Uterus (tissue), 3 donors: ENCODE measurements at regions not wholly inside any gene's neighbourhood (a gene's known extent, or its start where the extent isn't known, plus 50 kb on each side); places are given as distances from the start of the nearest gene placed in this dataset.
A peak's percentile ranks its signal among the peaks of the same experiment; 100 is the strongest.
"Not testable (repeated sequence)": the region's sequence is repeated elsewhere in the genome, so short reads cannot be mapped to it uniquely, and the experiment has no call there.

ENCODE experiments used
- DNase-seq, 2 donors: peaks; one replicate each; pipeline ENCODE4 v3.0.0-alpha.2; 2019 to 2020
- H3K27ac ChIP-seq, 2 donors: fragments of 200-600 bp; sonication (generic); 1 replicate in 1 of 2; 2 replicates in 1 of 2; pipeline ENCODE4 v1.5.1; 2016 to 2018
- H3K27me3 ChIP-seq, 2 donors: fragments of 200-600 bp; sonication (generic); one replicate each; pipeline ENCODE4 v1.5.1; 2018 to 2019; ENCODE audit warnings: control low read depth in 1 of 2
- H3K36me3 ChIP-seq, 2 donors: fragments of 200-600 bp; sonication (generic); one replicate each; pipeline ENCODE4 v1.5.1; 2019; ENCODE audit warnings: control low read depth in 1 of 2
- H3K4me1 ChIP-seq, 2 donors: fragments of 200-600 bp; sonication (generic); one replicate each; pipeline ENCODE4 v1.5.1; 2018 to 2019; ENCODE audit warnings: control low read depth in 1 of 2
- H3K4me3 ChIP-seq, 2 donors: fragments of 200-600 bp; sonication (generic); 1 replicate in 1 of 2; 2 replicates in 1 of 2; pipeline ENCODE4 v1.5.1; 2018 to 2019; ENCODE audit warnings: mild to moderate bottlenecking in 1 of 2
- H3K9me3 ChIP-seq, 2 donors: fragments of 200-600 bp; sonication (generic); one replicate each; pipeline ENCODE4 v1.5.1; 2019; ENCODE audit warnings: control low read depth in 1 of 2
- POLR2A ChIP-seq, 2 donors: fragments of 450-650 bp; IDR thresholded peaks; one replicate each; pipeline ENCODE4 v1.6.1; 2016; ENCODE audit warnings: antibody characterized with exemption in 2 of 2, mild to moderate bottlenecking in 1 of 2, moderate library complexity in 1 of 2
- intact Hi-C: fragments of 100-400 bp; cut with DNase I; formaldehyde crosslinking; loops from one replicate; pipeline ENCODE4 v1.15.1; 2023; ENCODE audit warnings: low total_unique reads
- TF ChIP-seq, protein P1 (sequence below), 4 experiments: fragments of 200-600 bp in 2 of 4; fragments of 450-650 bp in 2 of 4; sonication (generic) in 2 of 4; IDR thresholded peaks; one replicate each; pipeline ENCODE4 v1.5.1; 2016 to 2019; ENCODE audit warnings: antibody characterized with exemption in 4 of 4, mild to moderate bottlenecking in 2 of 4, moderate library complexity in 1 of 4
- donor health status: DM: yes; HTN: yes; CAD: no.

DNA sequence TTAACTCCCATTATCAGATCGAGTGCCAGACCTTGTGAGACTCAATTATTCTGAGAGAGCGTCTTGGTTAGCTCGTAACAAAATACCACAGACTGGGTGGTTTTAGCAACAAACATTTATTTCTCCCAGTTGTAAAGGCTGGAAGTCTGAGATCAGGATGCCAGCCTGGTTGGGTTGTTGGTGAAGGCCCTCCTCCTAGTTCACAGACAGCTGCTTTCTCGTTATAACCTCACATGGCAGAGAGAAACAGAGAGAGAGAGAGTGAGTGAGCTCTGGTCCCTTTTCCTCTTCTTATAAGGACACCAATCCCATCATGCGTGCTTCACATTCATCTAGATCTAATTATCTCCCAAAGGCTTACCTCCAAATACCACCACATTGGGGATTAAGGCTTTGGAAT lies 114.2 kb upstream of the SLC24A2 start:
- no peaks in the 10 kb centered on the region for H3K4me1 ChIP-seq
- H3K27ac ChIP-seq, result no peak overlapping the region
- TF ChIP-seq, protein P1, sequence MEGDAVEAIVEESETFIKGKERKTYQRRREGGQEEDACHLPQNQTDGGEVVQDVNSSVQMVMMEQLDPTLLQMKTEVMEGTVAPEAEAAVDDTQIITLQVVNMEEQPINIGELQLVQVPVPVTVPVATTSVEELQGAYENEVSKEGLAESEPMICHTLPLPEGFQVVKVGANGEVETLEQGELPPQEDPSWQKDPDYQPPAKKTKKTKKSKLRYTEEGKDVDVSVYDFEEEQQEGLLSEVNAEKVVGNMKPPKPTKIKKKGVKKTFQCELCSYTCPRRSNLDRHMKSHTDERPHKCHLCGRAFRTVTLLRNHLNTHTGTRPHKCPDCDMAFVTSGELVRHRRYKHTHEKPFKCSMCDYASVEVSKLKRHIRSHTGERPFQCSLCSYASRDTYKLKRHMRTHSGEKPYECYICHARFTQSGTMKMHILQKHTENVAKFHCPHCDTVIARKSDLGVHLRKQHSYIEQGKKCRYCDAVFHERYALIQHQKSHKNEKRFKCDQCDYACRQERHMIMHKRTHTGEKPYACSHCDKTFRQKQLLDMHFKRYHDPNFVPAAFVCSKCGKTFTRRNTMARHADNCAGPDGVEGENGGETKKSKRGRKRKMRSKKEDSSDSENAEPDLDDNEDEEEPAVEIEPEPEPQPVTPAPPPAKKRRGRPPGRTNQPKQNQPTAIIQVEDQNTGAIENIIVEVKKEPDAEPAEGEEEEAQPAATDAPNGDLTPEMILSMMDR (IDR thresholded peaks at IDR 0.05), result no peak
- no peak for TF ChIP-seq POLR2A (IDR thresholded peaks at IDR 0.05)
- intact Hi-C loops, result no loop called here
- no peak for DNase-seq
- H3K9me3 ChIP-seq, result no peaks in the 10 kb centered on the region
- H3K36me3 ChIP-seq, result no peaks in the 10 kb centered on the region
- H3K4me3 ChIP-seq, result no peak overlapping the region
- H3K27me3 ChIP-seq, result no peaks in the 10 kb centered on the region

DNA sequence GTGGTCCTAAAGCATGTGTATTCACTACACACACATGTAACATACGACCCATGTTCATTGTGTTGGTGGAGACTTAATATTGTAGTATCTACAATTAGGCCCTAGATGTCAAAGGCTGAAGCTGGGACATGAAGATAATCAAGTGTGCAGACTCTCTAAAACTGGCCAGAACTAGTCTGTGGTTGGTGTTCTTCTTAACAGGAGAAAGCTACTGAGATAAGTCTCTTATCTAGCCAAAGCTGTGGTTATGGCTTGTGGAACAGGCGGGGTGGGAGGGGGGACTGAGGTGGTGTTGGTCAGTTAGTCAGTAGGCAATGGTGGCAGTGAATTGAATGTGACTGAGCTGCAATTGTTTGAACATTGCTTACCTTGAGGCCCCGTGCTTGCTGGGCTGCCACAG lies 112.7 kb upstream of the SLC24A2 start:
- Histone ChIP-seq H3K27me3 (no peaks in the 10 kb centered on the region), H3K4me1 (no peaks in the 10 kb centered on the region), H3K4me3 (no peak overlapping the region), H3K27ac (no peak overlapping the region), H3K36me3 (no peaks in the 10 kb centered on the region), H3K9me3 (no peaks in the 10 kb centered on the region)
- no peak for DNase-seq
- intact Hi-C loops, result no loop called here
- no peak for TF ChIP-seq POLR2A (IDR thresholded peaks at IDR 0.05)
- TF ChIP-seq, protein P1 (IDR thresholded peaks at IDR 0.05), result no peak

DNA sequence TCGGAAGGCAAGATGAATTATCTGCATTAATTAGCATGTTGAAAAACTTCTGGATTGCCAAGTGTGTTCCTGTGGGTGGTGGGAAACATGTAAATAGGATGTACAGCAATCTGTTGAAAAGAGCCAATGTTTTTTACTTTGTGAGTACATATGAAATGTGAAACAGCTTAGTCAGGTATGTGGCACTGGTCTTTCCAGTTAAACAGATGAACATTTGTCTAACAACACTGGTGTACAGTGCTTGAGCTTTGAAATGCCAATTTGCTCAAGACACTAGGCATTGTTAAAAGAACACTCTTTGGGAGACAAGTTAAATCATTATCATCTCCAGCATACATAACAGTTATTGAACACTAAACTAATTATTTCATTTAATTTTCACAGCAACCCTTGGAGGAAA lies 107.3 kb upstream of the SLC24A2 start:
- no peaks in the 10 kb centered on the region for H3K36me3 ChIP-seq
- peak overlapping the region in 1 of 2 donors; percentile 65 for H3K27ac ChIP-seq
- no peaks in the 10 kb centered on the region for H3K9me3 ChIP-seq
- no peak overlapping the region for H3K4me3 ChIP-seq
- no peaks in the 10 kb centered on the region for H3K4me1 ChIP-seq
- intact Hi-C loops, result no loop called here
- H3K27me3 ChIP-seq, result no peaks in the 10 kb centered on the region
- TF ChIP-seq, protein P1 (IDR thresholded peaks at IDR 0.05), result no peak
- TF ChIP-seq POLR2A (IDR thresholded peaks at IDR 0.05), result no peak
- no peak for DNase-seq

DNA sequence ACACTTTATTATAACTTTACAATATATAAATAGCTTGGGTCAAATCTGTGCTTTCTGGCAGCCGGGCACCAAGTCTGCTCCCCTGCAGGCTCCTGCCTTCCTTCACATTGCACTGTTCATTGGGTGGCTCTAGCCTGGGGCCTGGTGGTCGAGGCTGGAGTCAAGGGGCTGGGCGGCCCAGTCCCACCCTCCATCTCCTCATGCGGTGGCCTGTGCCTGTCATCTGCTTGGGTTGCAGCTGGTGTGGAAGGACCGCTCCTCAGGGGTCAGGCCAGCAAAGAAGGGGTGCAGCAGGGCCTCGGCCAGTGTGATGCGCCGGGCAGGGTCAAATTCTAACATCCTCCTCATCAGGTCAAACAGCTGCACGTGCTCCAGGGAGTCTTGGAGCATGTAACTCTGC lies 106.7 kb upstream of the SLC24A2 start:
- H3K9me3 ChIP-seq, H3K36me3 ChIP-seq, DNase-seq, H3K27me3 ChIP-seq, H3K4me3 ChIP-seq, H3K4me1 ChIP-seq, intact Hi-C loops: not testable (repeated sequence)
- H3K27ac ChIP-seq, result peak overlapping the region in 1 of 2 donors; percentile 65

DNA sequence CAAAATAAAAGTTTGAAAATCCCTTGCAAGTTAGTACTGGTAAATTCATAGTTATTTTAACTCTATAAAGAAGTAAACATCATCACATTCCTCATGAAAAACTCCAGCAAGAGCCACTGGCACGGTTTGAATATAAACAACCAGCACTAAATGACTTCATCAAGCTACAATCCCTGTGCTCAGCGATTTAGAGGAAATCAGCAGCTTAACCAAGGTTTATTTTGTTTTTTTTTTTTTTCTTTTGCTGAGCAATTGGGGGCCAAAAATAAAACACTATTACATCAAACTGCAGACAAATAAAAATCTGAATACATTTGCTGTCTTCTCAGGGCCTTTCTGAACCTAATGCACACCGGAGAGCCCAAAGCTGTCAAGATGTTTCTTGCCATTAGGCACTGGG lies 106.2 kb upstream of the SLC24A2 start:
- DNase-seq, result no peak
- intact Hi-C loops, result no loop called here

More for the DNA sequence above, 106.2 kb upstream of the SLC24A2 start:
- peak overlapping the region in 1 of 2 donors; percentile 65 for H3K27ac ChIP-seq
- H3K9me3 ChIP-seq, result no peaks in the 10 kb centered on the region
- no peak overlapping the region for H3K4me3 ChIP-seq
- TF ChIP-seq, protein P1 (IDR thresholded peaks at IDR 0.05), result no peak
- TF ChIP-seq POLR2A (IDR thresholded peaks at IDR 0.05), result no peak
- H3K36me3 ChIP-seq, result no peaks in the 10 kb centered on the region
- no peaks in the 10 kb centered on the region for H3K27me3 ChIP-seq
- H3K4me1 ChIP-seq, result no peaks in the 10 kb centered on the region
